ENCODE measurements at regions not wholly inside any gene's neighbourhood (a gene's known extent, or its start where the extent isn't known, plus 50 kb on each side); places are given as distances from the start of the nearest gene placed in this dataset.
"Not testable (repeated sequence)": the region's sequence is repeated elsewhere in the genome, so short reads cannot be mapped to it uniquely, and the experiment has no call there.

DNA sequence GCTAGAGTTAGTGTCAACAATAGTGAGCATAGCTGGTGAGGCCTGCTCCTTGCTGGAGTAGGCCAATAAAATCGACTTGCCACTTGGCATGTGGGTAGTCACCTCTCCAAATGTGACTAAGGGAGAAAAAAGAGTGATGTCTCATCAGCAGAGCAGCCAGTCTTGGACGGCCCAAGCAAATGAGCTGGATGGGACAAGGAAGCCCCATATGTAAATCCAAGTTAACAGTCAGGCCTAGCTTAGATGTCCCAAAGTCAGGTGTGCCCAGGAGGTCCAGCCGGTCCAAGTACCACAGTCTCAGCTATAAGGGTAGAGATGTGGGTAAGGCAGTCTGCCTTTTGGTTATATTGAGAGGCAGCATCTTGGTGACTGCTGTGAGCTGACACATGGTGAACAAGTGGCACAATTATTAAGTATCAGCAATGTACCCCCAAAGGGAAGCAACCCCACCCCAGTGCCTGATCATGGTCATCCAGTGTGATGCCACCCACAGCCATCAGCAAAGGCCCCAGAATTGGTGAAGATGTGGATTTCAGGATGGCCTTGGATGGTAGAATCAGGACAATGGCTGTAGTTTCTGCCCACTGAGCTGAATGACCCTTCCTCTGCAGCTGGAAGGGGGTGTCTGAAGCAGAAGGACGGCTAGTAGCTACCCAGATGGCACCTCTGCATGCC lies 83.4 kb downstream of the TNFRSF13B start:
- DNase-seq: no peak

- no peak for DNase-seq
These were observed 84.3 kb downstream of the TNFRSF13B start for GRCh38 chr17:16887523-16888095.

- no peak for DNase-seq
These were observed 85.1 kb downstream of the TNFRSF13B start for GRCh38 chr17:16886655-16887322.

DNA sequence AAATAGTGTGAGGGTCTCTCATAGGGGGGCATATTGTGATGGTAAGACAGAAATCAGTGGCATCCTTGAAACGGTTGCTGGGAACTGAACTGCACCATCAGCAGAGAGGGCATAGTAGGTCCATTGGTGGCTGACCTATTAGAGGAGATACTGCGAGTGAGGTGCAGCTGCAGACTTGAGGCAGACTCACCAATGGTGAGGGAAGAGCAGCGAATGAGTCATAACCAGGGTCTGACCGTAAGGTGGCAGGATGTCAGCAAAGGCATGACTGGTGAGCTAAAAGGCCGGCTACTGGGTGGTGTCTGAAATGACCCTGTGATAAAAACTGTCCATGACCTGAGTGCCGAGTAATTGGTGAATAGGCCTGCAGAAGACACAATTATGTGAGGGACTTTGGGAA lies 86.7 kb downstream of the TNFRSF13B start:
- DNase-seq: not testable (repeated sequence)

- not testable (repeated sequence) for DNase-seq
These were observed 89.0 kb downstream of the TNFRSF13B start for GRCh38 chr17:16882926-16883265.

DNA sequence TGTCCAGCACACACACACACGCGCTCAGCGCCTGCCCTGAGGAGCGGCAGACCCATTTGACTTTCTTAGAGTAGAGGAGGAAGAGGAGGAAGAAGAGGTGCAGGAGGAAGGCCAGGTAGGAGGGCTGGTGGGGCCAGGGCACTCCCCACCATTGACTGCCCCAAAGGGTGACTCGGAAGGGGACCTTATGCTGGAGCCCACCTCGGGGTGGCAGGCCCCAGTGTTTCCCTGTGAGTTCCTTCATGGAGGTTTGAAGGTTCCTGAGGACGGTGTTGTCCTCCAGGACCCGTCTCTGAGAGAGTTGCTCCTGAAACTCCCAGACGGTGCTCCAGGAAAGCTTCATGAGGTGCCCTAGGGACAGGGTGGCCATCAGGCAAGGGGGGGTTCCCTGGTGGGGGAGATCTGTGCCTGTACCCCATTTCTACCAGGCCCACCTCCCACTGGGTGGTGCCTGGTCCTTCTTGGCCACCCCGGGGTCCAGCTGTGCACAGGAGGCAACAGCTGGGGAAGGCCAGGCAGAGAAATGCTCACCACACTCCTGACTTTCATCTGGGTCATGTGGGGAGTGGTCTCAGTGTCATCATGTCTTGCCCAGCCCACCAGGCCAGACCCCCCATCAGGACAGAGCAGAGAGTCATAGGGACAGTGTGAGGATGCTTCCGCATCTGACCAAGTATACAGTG lies 89.5 kb downstream of the TNFRSF13B start:
- DNase-seq: no peak

DNA sequence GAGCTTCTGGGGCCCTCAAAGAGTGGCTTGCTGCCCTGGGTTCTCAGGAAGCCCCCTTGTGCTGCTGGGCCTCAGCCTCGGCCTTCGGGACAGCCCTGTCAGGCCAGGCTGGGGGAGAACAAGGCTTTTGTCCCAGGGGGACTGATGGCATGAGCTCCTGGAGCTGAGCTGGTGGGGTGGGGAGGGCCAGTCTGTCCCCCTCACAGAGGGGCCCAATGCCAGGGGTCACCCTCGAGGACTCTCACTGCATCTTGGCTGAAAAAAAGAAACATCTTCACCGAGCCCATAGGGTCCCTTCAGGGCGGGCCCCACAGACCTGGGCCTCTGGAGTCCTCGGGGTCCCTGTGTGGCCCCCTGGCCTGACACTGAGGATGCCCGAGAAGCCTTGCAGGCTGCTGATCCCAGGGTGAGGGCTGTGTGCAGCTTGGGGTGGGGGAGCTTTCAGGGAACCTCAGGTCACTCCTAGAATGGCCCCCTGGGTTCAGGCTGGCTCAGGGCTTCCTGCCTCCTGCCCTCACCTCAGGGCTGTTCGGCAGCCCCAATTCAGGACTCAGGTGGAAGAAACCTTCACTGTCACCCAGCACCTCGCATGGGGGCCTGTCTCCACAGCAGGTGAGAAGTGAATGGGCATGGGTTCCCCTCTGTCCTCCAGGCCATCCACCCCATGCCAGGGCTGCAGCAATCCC lies 90.5 kb downstream of the TNFRSF13B start:
- no peak for DNase-seq

DNA sequence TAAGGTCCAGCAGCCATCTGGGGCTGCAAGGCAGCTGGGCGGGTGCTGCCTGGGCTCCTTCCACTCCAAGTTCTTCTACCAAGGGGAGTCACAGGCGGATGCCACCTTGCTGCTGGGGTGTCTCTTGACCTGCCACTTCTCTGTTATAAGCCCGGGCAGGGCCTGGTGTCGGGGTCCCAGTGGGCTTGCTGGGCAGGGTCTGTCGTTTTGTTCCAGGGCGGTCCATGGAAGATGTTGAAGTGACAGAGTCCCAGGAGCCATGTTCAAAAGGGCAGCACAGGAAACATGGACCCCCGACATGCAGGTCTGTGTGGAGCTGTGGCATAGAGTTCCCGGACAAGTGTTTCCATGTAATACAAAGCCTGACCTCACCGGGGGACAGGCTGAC lies 91.1 kb downstream of the TNFRSF13B start:
- DNase-seq: no peak

DNA sequence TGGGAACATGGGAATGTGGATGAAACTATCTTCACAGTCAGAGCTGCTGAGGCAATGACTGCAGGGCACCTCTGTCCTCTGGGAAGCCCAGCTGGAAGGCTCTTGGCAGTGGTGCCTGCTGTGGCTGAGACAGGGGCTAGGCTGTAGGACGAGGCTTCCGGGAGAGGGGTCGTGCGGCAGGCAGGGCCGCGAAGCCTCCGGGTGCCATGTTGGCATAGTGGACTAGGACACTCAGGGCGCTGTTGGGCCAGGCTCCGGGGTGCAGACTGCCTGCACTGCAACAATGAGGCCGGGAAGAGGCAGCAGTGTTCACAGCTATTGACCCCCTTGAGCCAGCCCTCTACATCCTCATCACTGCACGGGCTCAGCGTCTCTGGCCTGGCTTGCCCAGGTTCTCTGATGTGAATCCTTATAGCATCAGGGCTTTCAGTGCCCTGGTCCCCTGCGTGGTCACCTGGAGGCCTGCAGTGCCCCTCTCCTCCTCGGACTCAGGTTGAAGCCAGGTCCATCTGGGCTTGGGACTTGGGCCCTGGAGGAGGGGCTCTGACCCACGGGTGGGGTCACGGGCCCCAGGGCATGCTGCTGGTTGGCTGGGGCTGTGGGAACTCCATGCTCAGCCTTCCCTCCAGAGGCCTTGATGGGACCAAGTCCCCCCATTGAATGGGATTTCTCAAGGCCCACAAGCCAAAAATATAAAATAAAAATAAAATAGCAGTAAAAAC lies 91.6 kb downstream of the TNFRSF13B start:
- no peak for DNase-seq

- no peak for DNase-seq
These were observed 92.2 kb downstream of the TNFRSF13B start for GRCh38 chr17:16879686-16880085.

DNA sequence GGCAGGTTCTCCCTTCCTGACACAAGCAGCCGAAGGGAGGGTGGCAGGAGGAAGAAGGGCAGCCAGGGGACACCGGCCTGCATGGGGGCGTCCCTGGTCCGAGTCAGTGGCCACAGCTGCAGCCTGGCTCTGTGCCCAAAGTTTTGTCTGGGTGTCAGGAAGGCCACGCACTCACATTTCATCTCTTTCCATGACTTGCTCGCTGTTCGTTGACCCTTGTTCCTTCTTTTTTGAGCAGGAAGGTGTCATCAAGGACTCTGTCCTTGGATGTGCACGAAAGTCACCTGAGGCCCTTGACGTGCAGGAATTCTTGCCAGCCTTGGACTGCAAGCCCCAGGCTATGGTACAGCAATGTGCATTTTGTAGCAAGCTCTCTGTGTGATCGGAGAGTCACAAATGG lies 93.3 kb downstream of the TNFRSF13B start:
- DNase-seq: no peak

DNA sequence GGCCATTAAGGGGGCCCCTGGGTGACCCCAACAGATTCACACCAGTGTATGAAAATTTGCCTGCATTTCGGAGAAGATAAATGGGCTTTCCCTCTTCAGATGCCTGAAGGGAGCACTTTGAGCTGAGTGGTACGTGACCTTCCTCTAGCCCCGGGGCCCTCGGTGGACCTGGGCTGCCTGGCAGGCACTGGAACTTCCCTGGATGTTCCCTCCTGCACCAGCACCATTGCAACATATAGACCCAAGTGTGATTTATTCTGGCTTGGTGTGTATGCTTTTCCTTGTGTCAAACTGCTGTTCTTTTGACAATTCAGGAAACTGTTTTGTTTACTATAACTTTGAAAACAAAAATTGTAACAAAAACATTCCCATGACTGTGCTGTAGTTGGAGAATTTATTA lies 93.8 kb downstream of the TNFRSF13B start:
- no peak for DNase-seq

DNA sequence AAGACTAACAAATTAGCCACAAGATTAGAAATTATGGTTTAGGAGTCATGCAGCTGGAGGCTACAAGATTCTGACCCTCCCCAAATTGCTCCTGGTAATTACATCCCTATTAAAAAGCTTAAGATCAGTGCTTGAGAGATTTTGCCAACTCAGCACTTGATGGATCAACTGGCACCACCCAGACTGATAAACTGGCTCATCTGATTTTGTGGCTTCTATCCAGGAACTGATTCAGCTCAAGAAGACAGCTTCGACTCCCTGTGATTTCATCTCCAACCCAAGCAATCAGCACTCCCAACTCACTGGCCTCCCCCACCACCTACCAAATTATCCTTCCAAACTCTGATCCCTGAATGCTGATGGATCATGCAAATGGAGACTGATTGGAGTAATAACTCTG lies 94.8 kb downstream of the TNFRSF13B start:
- no peak for DNase-seq

- DNase-seq: no peak
These were observed 96.3 kb downstream of the TNFRSF13B start for GRCh38 chr17:16875662-16876061.

- not testable (repeated sequence) for DNase-seq
These were observed 97.7 kb downstream of the TNFRSF13B start for GRCh38 chr17:16874216-16874615.

GRCh38 chr17:16873174-16874035 lies 98.5 kb downstream of the TNFRSF13B start:
- peak; percentile 9 to 14 for DNase-seq

DNA sequence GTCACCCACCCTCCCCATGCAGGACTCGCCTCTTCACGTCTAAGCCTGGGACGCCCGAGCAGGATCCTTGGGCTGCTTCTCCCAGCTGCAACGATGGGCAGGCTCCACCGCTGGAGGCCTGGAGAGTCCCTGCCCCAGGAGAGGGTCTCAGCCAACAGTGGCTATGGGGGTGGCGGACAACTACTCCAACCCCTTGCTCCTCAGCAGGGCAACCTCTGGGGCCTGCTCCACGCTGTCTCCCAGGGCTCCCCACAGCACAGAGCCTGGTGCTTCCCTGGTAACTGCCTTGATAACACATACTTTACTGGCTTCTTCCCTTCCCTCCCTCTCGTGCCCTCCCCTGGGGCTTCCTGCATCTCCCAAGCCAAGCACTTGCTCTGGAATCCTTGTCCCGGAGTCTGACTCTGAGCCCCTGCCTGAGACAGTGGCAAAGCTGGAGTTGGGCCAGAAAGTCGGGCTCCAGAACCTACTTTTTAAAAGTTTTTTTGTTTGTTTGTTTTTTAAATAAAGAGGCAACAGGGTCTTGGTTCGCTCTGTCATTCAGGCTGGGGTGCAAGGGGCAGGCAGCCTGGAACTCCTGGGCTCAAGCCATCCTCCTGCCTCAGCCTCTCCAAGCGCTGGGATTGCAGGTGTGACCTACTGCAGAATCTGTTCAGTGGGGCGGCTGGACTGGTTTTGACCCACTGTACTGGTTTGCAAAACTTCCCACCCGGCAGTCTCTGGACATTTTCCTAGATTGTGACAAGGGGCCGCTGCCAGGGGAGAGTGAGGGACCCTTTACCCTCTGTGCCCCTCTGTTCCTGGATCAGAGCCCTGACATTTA lies 99.4 kb downstream of the TNFRSF13B start:
- DNase-seq: no peak

DNA sequence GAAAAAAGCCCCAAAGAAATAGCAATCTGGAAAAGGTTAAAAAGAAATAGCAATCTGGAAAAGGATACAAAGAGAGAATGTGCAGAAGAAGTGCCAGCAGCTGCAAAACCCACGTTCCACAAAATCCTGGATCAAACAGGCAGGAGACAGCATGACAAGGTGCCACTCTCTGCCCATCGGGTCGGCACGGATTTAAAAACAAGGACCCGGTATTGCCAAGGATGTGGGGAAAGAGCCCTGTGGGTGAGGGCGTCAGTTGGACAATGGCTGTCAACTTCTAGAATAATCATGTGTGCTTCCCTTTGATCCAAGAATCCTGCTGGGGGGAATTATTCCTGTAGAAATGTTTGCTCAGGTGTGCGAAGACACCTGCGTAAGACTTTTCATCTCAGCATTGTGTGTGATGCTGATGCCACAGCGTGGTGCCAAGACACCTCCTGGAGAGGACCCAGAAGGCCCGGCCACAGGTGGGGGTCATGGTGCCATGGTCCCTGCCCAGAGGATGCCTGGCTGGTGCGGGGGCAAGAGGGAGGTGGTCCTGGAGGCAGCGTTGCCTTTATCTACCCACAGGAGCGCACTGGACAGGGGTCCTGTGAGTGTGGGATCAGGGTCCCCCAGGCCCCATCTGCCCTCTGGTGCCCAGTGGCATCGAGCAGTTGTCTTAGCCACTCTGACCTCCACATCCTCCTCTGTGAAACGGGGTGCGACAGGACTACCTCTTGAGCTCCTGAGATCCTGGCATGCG lies 100.3 kb downstream of the TNFRSF13B start:
- peak; percentile 28 to 65 for DNase-seq

DNA sequence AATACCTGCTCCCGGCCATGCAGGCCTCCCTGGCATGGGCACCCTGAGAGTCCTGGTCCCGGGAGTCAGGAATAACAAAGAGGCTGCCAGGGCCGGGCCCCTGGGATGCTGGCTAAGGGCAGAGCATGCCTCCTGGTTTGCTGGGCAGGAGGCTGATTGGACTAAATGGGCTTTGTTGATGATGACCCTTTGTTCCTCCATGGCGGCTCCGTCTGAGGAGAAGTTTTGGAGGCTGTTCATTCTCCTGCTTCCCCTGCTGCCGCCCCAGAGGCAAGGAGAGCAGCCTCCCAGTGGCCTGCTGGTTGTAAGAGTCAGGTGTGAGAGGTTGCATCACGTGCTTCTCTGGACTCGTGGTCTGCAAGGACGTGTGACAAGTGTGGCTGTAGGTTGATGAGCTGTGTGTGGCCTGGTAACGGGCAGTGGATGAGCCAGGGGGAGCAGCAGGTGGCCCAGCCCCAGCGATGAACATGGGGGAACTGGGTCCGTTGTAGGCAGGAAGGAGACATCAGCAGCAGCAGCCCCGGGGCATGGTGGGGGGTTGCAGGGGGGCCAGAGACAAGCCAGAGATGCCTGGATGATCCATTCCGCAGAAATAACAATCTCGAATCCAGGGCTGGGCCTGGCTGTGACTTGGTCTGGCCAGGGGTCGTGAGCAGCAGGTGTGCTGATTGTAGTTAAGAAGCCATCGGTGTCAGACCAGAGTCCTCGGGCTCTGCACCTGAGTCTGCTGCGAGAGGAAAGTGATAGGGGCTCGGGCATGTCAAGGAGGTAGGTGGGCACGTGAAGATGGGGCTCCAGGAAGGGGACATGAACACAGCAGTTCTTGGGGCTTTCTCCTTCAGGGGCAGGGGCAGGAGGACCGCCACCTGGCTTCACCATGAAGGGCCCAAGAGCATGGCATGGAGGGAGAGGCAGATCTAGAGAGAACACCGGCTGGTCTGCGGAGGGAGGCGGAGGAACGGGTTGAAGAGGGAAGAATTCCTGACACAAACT lies 101.4 kb downstream of the TNFRSF13B start:
- DNase-seq: no peak
